ENCODE measurements at regions not wholly inside any gene's neighbourhood (a gene's known extent, or its start where the extent isn't known, plus 50 kb on each side); places are given as distances from the start of the nearest gene placed in this dataset.

GRCh38 chr6:28693751-28694443, 168.2 kb downstream of the GPX5 start:
- Histone ChIP-seq H3K36me3 (ENCODE audit: control insufficient read depth in 2 of 2, insufficient read depth in 2 of 2, low read length in 1 of 2) (no peaks in the 10 kb centered on the region), H3K4me3 (ENCODE audit: low read depth in 1 of 2, low read length in 2 of 2) (no peak overlapping the region), H3K27ac (ENCODE audit: low read depth in 2 of 2, low read length in 1 of 2) (no peak overlapping the region), H3K9me3 (ENCODE audit: control insufficient read depth in 2 of 2, insufficient read depth in 1 of 2, low read depth in 1 of 2, low read length in 1 of 2) (no peaks in the 10 kb centered on the region), H3K27me3 (ENCODE audit: control insufficient read depth in 1 of 2, insufficient read depth in 2 of 2, low read length in 2 of 2) (peaks cover 0 to 8% of the 10 kb centered on the region in 2 donors), H3K4me1 (ENCODE audit: control insufficient read depth in 2 of 2, insufficient read depth in 2 of 2, low read length in 1 of 2) (no peaks in the 10 kb centered on the region)
- 37 to 50% methylated on average over 24 to 26 of the region's 26 CpGs for WGBS, 2 donors

- 45 to 46% methylated on average over 11 of the region's 11 CpGs for WGBS, 2 donors
- H3K27me3 ChIP-seq (ENCODE audit: control insufficient read depth in 1 of 2, insufficient read depth in 2 of 2, low read length in 2 of 2) = peaks cover 0 to 8% of the 10 kb centered on the region in 2 donors
- no peaks in the 10 kb centered on the region for H3K9me3 ChIP-seq (ENCODE audit: control insufficient read depth in 2 of 2, insufficient read depth in 1 of 2, low read depth in 1 of 2, low read length in 1 of 2)
- H3K36me3 ChIP-seq (ENCODE audit: control insufficient read depth in 2 of 2, insufficient read depth in 2 of 2, low read length in 1 of 2) = no peaks in the 10 kb centered on the region
- H3K4me3 ChIP-seq (ENCODE audit: low read depth in 1 of 2, low read length in 2 of 2) = no peak overlapping the region
- no peak overlapping the region for H3K27ac ChIP-seq (ENCODE audit: low read depth in 2 of 2, low read length in 1 of 2)
- H3K4me1 ChIP-seq (ENCODE audit: control insufficient read depth in 2 of 2, insufficient read depth in 2 of 2, low read length in 1 of 2) = no peaks in the 10 kb centered on the region
Measured at GRCh38 chr6:28695715-28696114, 170.0 kb downstream of the GPX5 start.

GRCh38 chr6:28696167-28696566, 170.5 kb downstream of the GPX5 start:
- Histone ChIP-seq H3K36me3 (ENCODE audit: control insufficient read depth in 2 of 2, insufficient read depth in 2 of 2, low read length in 1 of 2) (no peaks in the 10 kb centered on the region), H3K4me1 (ENCODE audit: control insufficient read depth in 2 of 2, insufficient read depth in 2 of 2, low read length in 1 of 2) (no peaks in the 10 kb centered on the region), H3K27me3 (ENCODE audit: control insufficient read depth in 1 of 2, insufficient read depth in 2 of 2, low read length in 2 of 2) (peaks cover 0 to 8% of the 10 kb centered on the region in 2 donors), H3K4me3 (ENCODE audit: low read depth in 1 of 2, low read length in 2 of 2) (no peak overlapping the region), H3K27ac (ENCODE audit: low read depth in 2 of 2, low read length in 1 of 2) (no peak overlapping the region), H3K9me3 (ENCODE audit: control insufficient read depth in 2 of 2, insufficient read depth in 1 of 2, low read depth in 1 of 2, low read length in 1 of 2) (no peaks in the 10 kb centered on the region)
- 21 to 29% methylated on average over 14 of the region's 14 CpGs for WGBS, 2 donors

- Histone ChIP-seq H3K36me3 (ENCODE audit: control insufficient read depth in 2 of 2, insufficient read depth in 2 of 2, low read length in 1 of 2) (no peaks in the 10 kb centered on the region), H3K27ac (ENCODE audit: low read depth in 2 of 2, low read length in 1 of 2) (no peak overlapping the region), H3K4me3 (ENCODE audit: low read depth in 1 of 2, low read length in 2 of 2) (no peak overlapping the region), H3K9me3 (ENCODE audit: control insufficient read depth in 2 of 2, insufficient read depth in 1 of 2, low read depth in 1 of 2, low read length in 1 of 2) (no peaks in the 10 kb centered on the region), H3K4me1 (ENCODE audit: control insufficient read depth in 2 of 2, insufficient read depth in 2 of 2, low read length in 1 of 2) (no peaks in the 10 kb centered on the region), H3K27me3 (ENCODE audit: control insufficient read depth in 1 of 2, insufficient read depth in 2 of 2, low read length in 2 of 2) (peaks cover 0 to 8% of the 10 kb centered on the region in 2 donors)
- WGBS, 2 donors = 23 to 28% methylated on average over 9 of the region's 9 CpGs
Measured at GRCh38 chr6:28696682-28697081, 171.0 kb downstream of the GPX5 start.

GRCh38 chr6:28707387-28708282, 182.0 kb downstream of the GPX5 start:
- H3K4me1 ChIP-seq (ENCODE audit: control insufficient read depth in 2 of 2, insufficient read depth in 2 of 2, low read length in 1 of 2) = no peaks in the 10 kb centered on the region
- peaks cover 3 to 8% of the 10 kb centered on the region in 2 donors for H3K9me3 ChIP-seq (ENCODE audit: control insufficient read depth in 2 of 2, insufficient read depth in 1 of 2, low read depth in 1 of 2, low read length in 1 of 2)
- WGBS, 2 donors = 85 to 86% methylated on average over 6 of the region's 6 CpGs
- H3K4me3 ChIP-seq (ENCODE audit: low read depth in 1 of 2, low read length in 2 of 2) = no peak overlapping the region
- H3K27me3 ChIP-seq (ENCODE audit: control insufficient read depth in 1 of 2, insufficient read depth in 2 of 2, low read length in 2 of 2) = peaks cover 4% of the 10 kb centered on the region in 2 donors
- H3K27ac ChIP-seq (ENCODE audit: low read depth in 2 of 2, low read length in 1 of 2) = no peak overlapping the region
- H3K36me3 ChIP-seq (ENCODE audit: control insufficient read depth in 2 of 2, insufficient read depth in 2 of 2, low read length in 1 of 2) = no peaks in the 10 kb centered on the region

GRCh38 chr6:28709478-28710349, 184.0 kb downstream of the GPX5 start:
- Histone ChIP-seq H3K9me3 (ENCODE audit: control insufficient read depth in 2 of 2, insufficient read depth in 1 of 2, low read depth in 1 of 2, low read length in 1 of 2) (peaks cover 3 to 8% of the 10 kb centered on the region in 2 donors), H3K36me3 (ENCODE audit: control insufficient read depth in 2 of 2, insufficient read depth in 2 of 2, low read length in 1 of 2) (no peaks in the 10 kb centered on the region), H3K4me3 (ENCODE audit: low read depth in 1 of 2, low read length in 2 of 2) (peak overlapping the region in 1 of 2 donors; percentile 27), H3K27ac (ENCODE audit: low read depth in 2 of 2, low read length in 1 of 2) (no peak overlapping the region), H3K27me3 (ENCODE audit: control insufficient read depth in 1 of 2, insufficient read depth in 2 of 2, low read length in 2 of 2) (peaks cover 4% of the 10 kb centered on the region in 2 donors), H3K4me1 (ENCODE audit: control insufficient read depth in 2 of 2, insufficient read depth in 2 of 2, low read length in 1 of 2) (no peaks in the 10 kb centered on the region)
- WGBS, 2 donors = 7 to 8% methylated on average over 30 of the region's 30 CpGs

- no peak overlapping the region for H3K27ac ChIP-seq (ENCODE audit: low read depth in 2 of 2, low read length in 1 of 2)
- no peak overlapping the region for H3K4me3 ChIP-seq (ENCODE audit: low read depth in 1 of 2, low read length in 2 of 2)
- H3K27me3 ChIP-seq (ENCODE audit: control insufficient read depth in 1 of 2, insufficient read depth in 2 of 2, low read length in 2 of 2) = peaks cover 4% of the 10 kb centered on the region in 2 donors
- WGBS, 2 donors = 46 to 59% methylated on average over 16 of the region's 16 CpGs
- no peaks in the 10 kb centered on the region for H3K4me1 ChIP-seq (ENCODE audit: control insufficient read depth in 2 of 2, insufficient read depth in 2 of 2, low read length in 1 of 2)
- H3K36me3 ChIP-seq (ENCODE audit: control insufficient read depth in 2 of 2, insufficient read depth in 2 of 2, low read length in 1 of 2) = no peaks in the 10 kb centered on the region
- H3K9me3 ChIP-seq (ENCODE audit: control insufficient read depth in 2 of 2, insufficient read depth in 1 of 2, low read depth in 1 of 2, low read length in 1 of 2) = peaks cover 3 to 8% of the 10 kb centered on the region in 2 donors
Measured at GRCh38 chr6:28710466-28711191, 184.9 kb downstream of the GPX5 start.

GRCh38 chr6:28711325-28711724, 185.6 kb downstream of the GPX5 start:
- Histone ChIP-seq H3K4me1 (ENCODE audit: control insufficient read depth in 2 of 2, insufficient read depth in 2 of 2, low read length in 1 of 2) (no peaks in the 10 kb centered on the region), H3K27me3 (ENCODE audit: control insufficient read depth in 1 of 2, insufficient read depth in 2 of 2, low read length in 2 of 2) (peaks cover 4% of the 10 kb centered on the region in 2 donors), H3K27ac (ENCODE audit: low read depth in 2 of 2, low read length in 1 of 2) (no peak overlapping the region), H3K9me3 (ENCODE audit: control insufficient read depth in 2 of 2, insufficient read depth in 1 of 2, low read depth in 1 of 2, low read length in 1 of 2) (peaks cover 3 to 8% of the 10 kb centered on the region in 2 donors), H3K4me3 (ENCODE audit: low read depth in 1 of 2, low read length in 2 of 2) (no peak overlapping the region), H3K36me3 (ENCODE audit: control insufficient read depth in 2 of 2, insufficient read depth in 2 of 2, low read length in 1 of 2) (no peaks in the 10 kb centered on the region)
- 80 to 82% methylated on average over 4 of the region's 4 CpGs for WGBS, 2 donors
